Lower lobe of right lung (tissue), 2 donors: ENCODE measurements at regions not wholly inside any gene's neighbourhood (a gene's known extent, or its start where the extent isn't known, plus 50 kb on each side); places are given as distances from the start of the nearest gene placed in this dataset.

Experiments used
- ATAC-seq, 2 donors: fragments of 200-7000 bp; cut with Tn5 transposase; one replicate each; pipeline ENCODE4 v1.9.1; 2020 to 2022; ENCODE audit warnings: mild to moderate bottlenecking in 2 of 2, moderate library complexity in 2 of 2
- DNase-seq: peaks from one replicate; pipeline ENCODE4 v3.0.0-alpha.2; 2020
- H3K27ac ChIP-seq: fragments of 200-600 bp; one replicate; pipeline ENCODE4 v1.8.0; 2022
- H3K27me3 ChIP-seq: fragments of 200-600 bp; one replicate; pipeline ENCODE4 v1.8.0; 2022; ENCODE audit warnings: low read depth
- H3K36me3 ChIP-seq: fragments of 200-600 bp; one replicate; pipeline ENCODE4 v1.8.0; 2022; ENCODE audit warnings: mild to moderate bottlenecking
- H3K4me1 ChIP-seq: fragments of 200-600 bp; one replicate; pipeline ENCODE4 v1.8.0; 2022
- H3K4me3 ChIP-seq: fragments of 200-600 bp; one replicate; pipeline ENCODE4 v1.8.0; 2022; ENCODE audit warnings: mild to moderate bottlenecking
- H3K9me3 ChIP-seq: fragments of 200-600 bp; one replicate; pipeline ENCODE4 v1.8.0; 2022
- CTCF ChIP-seq: fragments of 200-600 bp; IDR thresholded peaks from one replicate; pipeline ENCODE4 v1.8.0; 2022; ENCODE audit warnings: antibody characterized with exemption, mild to moderate bottlenecking
- intact Hi-C: fragments of 100-400 bp; cut with DNase I; formaldehyde crosslinking; loops from one replicate; pipeline ENCODE4 v1.11.0; 2022
- donor health status: DM: no; HTN: yes; CAD: no; lungs with severe emphysema.

GRCh38 chr17:13204607-13205237, 186.9 kb upstream of the ELAC2 start:
- no peak overlapping the region for H3K4me3 ChIP-seq
- no peaks in the 10 kb centered on the region for H3K4me1 ChIP-seq
- no peak for ATAC-seq
- no peak overlapping the region for H3K27ac ChIP-seq
- no peak for DNase-seq
- no peak for TF ChIP-seq CTCF
- H3K36me3 ChIP-seq, result no peaks in the 10 kb centered on the region
- no peaks in the 10 kb centered on the region for H3K27me3 ChIP-seq
- intact Hi-C loops, result no loop called here
- no peaks in the 10 kb centered on the region for H3K9me3 ChIP-seq

- no peaks in the 10 kb centered on the region for H3K9me3 ChIP-seq
- no peak for DNase-seq
- intact Hi-C loops, result no loop called here
- H3K4me3 ChIP-seq, result no peak overlapping the region
- no peak overlapping the region for H3K27ac ChIP-seq
- H3K4me1 ChIP-seq, result no peaks in the 10 kb centered on the region
- H3K36me3 ChIP-seq, result no peaks in the 10 kb centered on the region
- TF ChIP-seq CTCF, result no peak
- H3K27me3 ChIP-seq, result no peaks in the 10 kb centered on the region
- no peak for ATAC-seq
Measured at GRCh38 chr17:13202835-13203234, 185.0 kb upstream of the ELAC2 start.

- Histone ChIP-seq H3K27me3 (no peaks in the 10 kb centered on the region), H3K4me1 (no peaks in the 10 kb centered on the region), H3K36me3 (no peaks in the 10 kb centered on the region), H3K4me3 (no peak overlapping the region), H3K9me3 (no peaks in the 10 kb centered on the region), H3K27ac (no peak overlapping the region)
- no peak for DNase-seq
- intact Hi-C loops, result no loop called here
- no peak for ATAC-seq
- TF ChIP-seq CTCF, result no peak
Measured at GRCh38 chr17:13200671-13201070, 182.8 kb upstream of the ELAC2 start.

GRCh38 chr17:13199425-13199824, 181.6 kb upstream of the ELAC2 start:
- Histone ChIP-seq H3K27me3 (no peaks in the 10 kb centered on the region), H3K36me3 (no peaks in the 10 kb centered on the region), H3K9me3 (no peaks in the 10 kb centered on the region), H3K4me1 (no peaks in the 10 kb centered on the region), H3K4me3 (no peak overlapping the region), H3K27ac (no peak overlapping the region)
- ATAC-seq (no peak), DNase-seq (no peak)
- intact Hi-C loops, result no loop called here
- TF ChIP-seq CTCF, result no peak

GRCh38 chr17:13197586-13197985, 179.8 kb upstream of the ELAC2 start:
- intact Hi-C loops, result no loop called here
- ATAC-seq, result no peak
- no peak for TF ChIP-seq CTCF

More at GRCh38 chr17:13197586-13197985, 179.8 kb upstream of the ELAC2 start:
- DNase-seq, result no peak
- no peak overlapping the region for H3K27ac ChIP-seq
- H3K4me1 ChIP-seq, result no peaks in the 10 kb centered on the region
- H3K36me3 ChIP-seq, result no peaks in the 10 kb centered on the region
- no peak overlapping the region for H3K4me3 ChIP-seq
- no peaks in the 10 kb centered on the region for H3K9me3 ChIP-seq
- no peaks in the 10 kb centered on the region for H3K27me3 ChIP-seq
